ENCODE measurements at regions not wholly inside any gene's neighbourhood (a gene's known extent, or its start where the extent isn't known, plus 50 kb on each side); places are given as distances from the start of the nearest gene placed in this dataset.
"Not testable (repeated sequence)": the region's sequence is repeated elsewhere in the genome, so short reads cannot be mapped to it uniquely, and the experiment has no call there.

DNA sequence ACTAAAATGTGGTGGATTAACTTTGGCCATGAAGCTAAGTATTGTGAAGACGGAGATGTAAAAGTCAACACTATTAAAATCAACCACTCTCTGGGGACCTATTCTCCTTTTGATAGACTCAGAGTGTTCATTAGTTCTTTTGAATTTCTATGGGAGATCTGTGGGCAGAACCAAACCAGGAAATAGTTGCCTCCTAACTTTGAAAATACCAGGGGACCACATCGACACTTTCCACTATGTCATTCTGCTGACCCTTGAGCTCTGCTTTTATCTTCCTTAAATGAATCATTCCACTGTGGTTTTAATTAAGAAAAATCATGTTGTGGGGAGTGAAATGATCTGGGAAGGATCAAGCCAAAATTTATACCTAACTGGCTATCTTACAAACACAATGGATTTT is 960.5 kb downstream of the GATA3 start:
- DNase-seq: no peak

DNA sequence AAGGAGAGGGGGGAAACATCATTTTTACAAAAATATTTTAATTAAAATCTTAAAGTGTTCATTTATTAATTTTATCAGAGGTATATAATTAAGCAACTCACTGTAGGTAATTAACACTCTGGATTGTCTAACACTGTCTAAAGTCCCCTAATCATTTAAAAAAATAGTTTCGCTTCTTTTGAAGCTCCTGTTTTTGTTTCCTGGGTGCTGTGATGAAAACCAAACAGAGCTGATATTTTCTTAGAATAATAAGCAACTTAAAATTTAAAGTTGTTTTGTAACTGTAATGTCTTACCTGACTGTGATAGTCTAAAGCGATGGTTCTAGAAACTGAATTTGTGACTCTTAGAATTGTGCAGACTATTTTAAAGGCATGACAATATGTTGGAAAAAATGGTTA is 961.0 kb downstream of the GATA3 start:
- no peak for DNase-seq

DNA sequence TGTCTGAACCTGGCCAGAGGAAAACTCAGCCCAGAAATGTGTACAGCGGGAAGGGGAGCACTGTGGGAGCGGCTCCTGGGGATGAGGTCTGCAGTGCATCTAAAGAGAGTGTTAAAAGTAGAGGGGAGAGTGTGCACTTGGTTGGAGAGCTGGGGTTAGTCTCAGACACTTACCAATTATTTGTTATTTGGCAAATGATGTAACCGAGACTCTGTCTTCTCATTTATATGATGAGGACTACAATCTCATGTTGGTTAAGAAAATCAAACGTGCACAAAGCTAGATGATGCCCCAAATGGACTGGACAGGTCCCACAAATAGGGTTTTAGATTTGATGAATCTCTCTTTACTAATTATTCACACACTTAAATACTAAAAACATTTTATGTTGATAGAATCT is 962.4 kb downstream of the GATA3 start:
- DNase-seq: no peak

GRCh38 chr10:9018195-9019173 is 964.0 kb downstream of the GATA3 start:
- no peak for DNase-seq

DNA sequence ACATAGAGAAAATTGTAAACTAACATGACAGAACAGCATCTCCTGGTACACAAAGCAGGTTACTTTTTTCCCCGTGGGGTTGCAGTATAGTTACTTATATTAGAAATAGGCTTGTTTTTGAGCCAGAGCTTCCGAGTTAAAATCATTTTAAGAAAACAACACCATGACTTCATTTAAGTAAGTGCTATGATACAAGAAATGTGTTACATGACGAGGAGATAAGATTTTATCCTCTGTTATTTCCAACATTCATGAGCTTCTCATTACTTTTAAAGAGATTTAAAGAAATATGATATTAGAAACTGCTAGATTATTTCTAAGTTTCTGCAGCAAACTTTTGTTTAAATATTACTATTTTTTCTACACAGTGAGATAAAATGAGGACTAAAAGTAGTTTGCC is 968.7 kb downstream of the GATA3 start:
- no peak for DNase-seq

DNA sequence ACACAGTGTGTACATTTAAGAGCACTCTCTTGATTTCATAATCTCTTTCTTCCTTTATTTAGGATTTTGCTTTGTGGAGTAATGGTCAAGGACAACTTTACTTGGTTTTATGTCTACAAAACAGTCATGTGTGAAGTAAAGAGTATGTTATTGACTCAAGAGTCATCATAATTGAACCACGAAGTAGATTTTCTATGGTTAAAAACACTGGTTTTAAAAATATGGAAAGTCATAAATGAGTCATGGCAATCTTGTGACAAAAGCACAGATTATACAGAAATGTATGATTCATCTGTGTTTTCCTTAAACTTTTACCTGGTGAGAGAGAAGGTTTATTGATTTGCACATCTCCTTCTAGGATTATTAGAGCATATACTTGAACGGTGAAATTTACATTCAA is 969.7 kb downstream of the GATA3 start:
- DNase-seq: no peak

DNA sequence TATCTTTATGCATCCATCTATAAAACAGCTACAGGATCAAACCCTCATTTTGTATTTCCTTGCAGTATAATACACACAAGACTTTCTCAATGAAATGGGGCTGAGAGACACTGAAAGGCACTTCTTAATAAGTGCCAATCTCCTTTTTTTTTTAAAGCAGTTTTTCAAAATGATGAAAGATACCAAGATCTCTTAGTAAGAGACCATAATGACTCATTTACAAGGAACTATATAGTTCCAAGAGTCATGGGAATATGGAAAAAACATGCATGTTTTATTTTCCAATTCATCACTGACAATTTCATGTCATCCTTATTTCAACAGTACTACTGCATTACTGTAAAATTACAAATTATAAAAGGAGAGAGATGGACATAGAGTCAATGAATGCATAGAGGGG is 973.7 kb downstream of the GATA3 start:
- DNase-seq: no peak

GRCh38 chr10:9035355-9035754 is 980.9 kb downstream of the GATA3 start:
- no peak for DNase-seq

- no peak for DNase-seq
These were observed 982.3 kb downstream of the GATA3 start for GRCh38 chr10:9036711-9037204.

DNA sequence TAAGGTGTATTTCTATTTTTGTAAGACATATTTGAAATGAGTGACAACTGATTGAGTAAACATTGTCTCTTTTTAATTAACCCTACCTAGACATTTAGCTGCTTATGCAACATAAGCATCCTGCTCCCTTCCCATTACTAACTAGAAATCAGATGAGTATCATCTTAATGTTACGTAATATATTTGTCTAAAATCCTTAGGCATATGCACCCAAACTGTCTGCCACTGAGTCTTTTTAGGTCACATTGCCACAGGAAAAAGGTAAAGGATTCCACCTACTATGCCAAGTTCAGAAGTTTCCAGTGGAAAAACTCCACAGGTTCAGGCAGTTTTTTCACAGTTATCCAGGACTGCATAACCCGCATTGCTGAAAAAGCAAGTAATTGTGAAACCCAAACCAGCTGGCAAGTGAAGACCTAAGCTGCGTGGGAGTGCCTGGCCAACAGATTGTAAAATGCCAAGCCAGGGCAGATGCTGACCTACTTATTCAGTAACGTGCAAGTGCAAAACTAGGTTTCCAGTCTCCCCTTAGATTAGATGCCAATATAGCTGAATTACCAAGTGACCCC is 983.7 kb downstream of the GATA3 start:
- no peak for DNase-seq

GRCh38 chr10:9043466-9043865 is 989.0 kb downstream of the GATA3 start:
- no peak for DNase-seq

GRCh38 chr10:9045311-9045710 is 990.8 kb downstream of the GATA3 start:
- DNase-seq: no peak

GRCh38 chr10:9051328-9051974 is 997.0 kb downstream of the GATA3 start:
- DNase-seq: no peak

GRCh38 chr10:9052767-9053166 is 998.3 kb downstream of the GATA3 start:
- no peak for DNase-seq

DNA sequence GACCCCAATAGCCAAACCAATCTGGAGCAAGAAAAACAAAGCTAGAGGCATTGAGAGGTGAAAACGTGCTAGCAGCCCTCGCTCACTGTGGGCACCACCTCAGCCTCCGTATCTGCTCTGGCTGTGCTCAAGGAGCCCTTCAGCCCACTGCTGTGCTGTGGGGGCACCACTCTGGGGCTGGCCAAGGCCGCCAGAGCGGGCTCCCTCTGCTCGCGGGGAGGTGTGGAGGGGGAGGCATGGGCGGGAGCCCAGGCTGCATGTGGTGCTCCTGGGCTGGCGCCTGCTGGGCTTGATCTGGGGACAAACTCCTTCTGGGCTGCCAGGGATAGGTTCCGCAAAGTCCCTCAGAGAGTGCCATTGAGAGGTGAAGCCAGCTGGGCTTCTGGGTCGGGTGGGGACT is 1002.0 kb downstream of the GATA3 start:
- no peak for DNase-seq

GRCh38 chr10:9057293-9057692 is 1002.8 kb downstream of the GATA3 start:
- DNase-seq: not testable (repeated sequence)

GRCh38 chr10:9060314-9060713 is 1005.8 kb downstream of the GATA3 start:
- no peak for DNase-seq

GRCh38 chr10:9061871-9062270 is 1007.4 kb downstream of the GATA3 start:
- no peak for DNase-seq

GRCh38 chr10:9066152-9066551 is 1011.7 kb downstream of the GATA3 start:
- no peak for DNase-seq

- no peak for DNase-seq
These were observed 1013.5 kb downstream of the GATA3 start for GRCh38 chr10:9068003-9068402.

- no peak for DNase-seq
These were observed 1014.6 kb downstream of the GATA3 start for GRCh38 chr10:9069136-9069535.

DNA sequence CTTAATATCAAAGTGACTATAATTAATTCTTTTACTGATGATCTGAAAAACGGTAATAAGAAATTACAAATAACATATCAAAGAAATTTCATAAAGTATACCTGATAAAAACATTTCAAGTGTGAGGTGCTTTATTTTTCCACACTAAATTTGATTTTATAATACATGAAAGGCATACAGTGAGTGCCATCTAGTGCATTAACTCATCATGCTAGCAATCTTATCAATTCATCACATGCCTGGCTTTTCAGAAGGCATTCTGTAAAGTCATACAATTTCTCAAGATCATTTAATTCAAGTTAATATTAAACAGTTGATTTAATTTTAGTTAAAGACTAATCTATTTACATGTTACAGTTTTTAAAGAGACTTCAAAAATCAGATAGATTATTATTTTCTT is 1020.9 kb downstream of the GATA3 start:
- no peak for DNase-seq

- DNase-seq: no peak
These were observed 1021.6 kb downstream of the GATA3 start for GRCh38 chr10:9076066-9076465.

- DNase-seq: no peak
These were observed 1026.8 kb downstream of the GATA3 start for GRCh38 chr10:9081253-9081652.
